Pons (tissue), 1 donor: ENCODE measurements at regions not wholly inside any gene's neighbourhood (a gene's known extent, or its start where the extent isn't known, plus 50 kb on each side); places are given as distances from the start of the nearest gene placed in this dataset.
A peak's percentile ranks its signal among the peaks of the same experiment; 100 is the strongest.

Experiments
- DNase-seq: peaks from one replicate; pipeline ENCODE4 v3.0.0-alpha.2; 2016; ENCODE audit warnings: low spot score

- no peak for DNase-seq
These were observed 408.7 kb upstream of the RIOK2 start for GRCh38 chr5:97591781-97592180.

- no peak for DNase-seq
These were observed 417.4 kb upstream of the RIOK2 start for GRCh38 chr5:97600486-97600885.

GRCh38 chr5:97601651-97602050, 418.6 kb upstream of the RIOK2 start:
- DNase-seq = no peak

- DNase-seq = no peak
These were observed 423.5 kb upstream of the RIOK2 start for GRCh38 chr5:97606531-97606930.

GRCh38 chr5:97608501-97608900, 425.5 kb upstream of the RIOK2 start:
- no peak for DNase-seq

- no peak for DNase-seq
These were observed 435.7 kb upstream of the RIOK2 start for GRCh38 chr5:97618721-97619120.

GRCh38 chr5:97623441-97623840, 440.4 kb upstream of the RIOK2 start:
- DNase-seq = no peak

DNA sequence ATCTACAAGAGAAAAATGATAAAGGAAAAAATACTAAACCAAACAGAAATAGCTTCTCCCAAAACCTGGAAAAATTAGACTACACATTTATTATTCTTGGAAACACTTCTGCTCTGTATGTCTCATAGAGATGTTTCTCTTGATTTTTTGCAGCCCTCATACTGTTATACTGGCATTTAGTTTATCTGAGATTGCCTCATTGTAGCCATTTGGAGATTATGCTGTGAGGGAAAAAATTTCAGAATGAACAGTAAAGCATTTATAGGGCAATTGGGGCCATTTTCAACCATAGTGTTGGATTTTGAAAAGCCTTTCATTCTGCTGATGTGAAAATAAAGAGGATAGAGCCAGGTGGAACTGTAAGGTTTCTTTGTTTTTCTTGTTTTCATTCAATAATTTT, 441.8 kb upstream of the RIOK2 start:
- DNase-seq = no peak

GRCh38 chr5:97627272-97627671, 444.2 kb upstream of the RIOK2 start:
- no peak for DNase-seq

GRCh38 chr5:97628031-97628430, 445.0 kb upstream of the RIOK2 start:
- peak; percentile 3 for DNase-seq

- no peak for DNase-seq
These were observed 445.8 kb upstream of the RIOK2 start for GRCh38 chr5:97628807-97629206.

DNA sequence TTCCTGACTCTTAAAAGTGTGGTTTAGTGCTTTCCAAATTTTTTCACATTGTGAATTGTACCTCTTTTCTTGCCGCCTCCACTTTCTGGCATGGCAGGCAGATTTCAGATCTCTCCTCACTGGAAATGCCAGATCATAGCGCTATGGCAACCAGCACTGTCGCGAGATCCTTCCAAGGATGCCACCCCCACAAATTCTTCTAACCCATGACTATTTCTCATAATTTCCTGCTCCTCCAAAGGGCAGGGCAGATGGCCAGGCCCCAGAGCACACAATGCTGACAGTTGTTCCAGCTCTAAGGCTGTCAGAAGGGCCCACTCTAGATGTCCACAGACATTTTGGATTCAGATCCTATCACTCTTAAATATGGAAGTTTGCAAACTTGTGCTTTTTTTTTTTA, 446.2 kb upstream of the RIOK2 start:
- peak; percentile 3 for DNase-seq

GRCh38 chr5:97635553-97635952, 452.5 kb upstream of the RIOK2 start:
- DNase-seq = no peak

GRCh38 chr5:97636766-97637165, 453.7 kb upstream of the RIOK2 start:
- DNase-seq = no peak

- DNase-seq = no peak
These were observed 458.0 kb upstream of the RIOK2 start for GRCh38 chr5:97641081-97641480.

GRCh38 chr5:97644206-97644605, 461.2 kb upstream of the RIOK2 start:
- no peak for DNase-seq

GRCh38 chr5:97644896-97645295, 461.8 kb upstream of the RIOK2 start:
- DNase-seq = no peak

DNA sequence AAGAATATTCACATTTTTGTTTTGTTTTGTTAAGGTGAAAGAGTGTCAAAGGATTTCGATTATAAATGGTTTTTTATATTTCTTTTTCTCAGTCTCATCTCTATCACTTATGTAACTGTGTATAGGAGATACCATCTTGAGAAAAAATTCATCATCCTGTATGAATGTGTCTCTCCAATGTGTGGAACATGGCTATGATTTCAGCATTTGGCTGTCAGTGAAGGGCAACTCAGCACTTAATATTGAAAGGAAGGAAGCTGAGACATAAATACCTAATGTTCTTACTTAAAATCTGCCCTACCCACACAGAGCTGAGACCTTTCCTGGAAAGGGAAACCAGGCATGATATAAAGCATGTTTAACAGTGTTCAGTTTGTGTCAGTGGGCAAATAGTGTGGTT, 474.2 kb upstream of the RIOK2 start:
- no peak for DNase-seq

- DNase-seq = no peak
These were observed 475.3 kb upstream of the RIOK2 start for GRCh38 chr5:97658116-97658900.

- no peak for DNase-seq
These were observed 483.7 kb upstream of the RIOK2 start for GRCh38 chr5:97666783-97667182.

- DNase-seq = no peak
These were observed 487.4 kb upstream of the RIOK2 start for GRCh38 chr5:97670447-97670846.

DNA sequence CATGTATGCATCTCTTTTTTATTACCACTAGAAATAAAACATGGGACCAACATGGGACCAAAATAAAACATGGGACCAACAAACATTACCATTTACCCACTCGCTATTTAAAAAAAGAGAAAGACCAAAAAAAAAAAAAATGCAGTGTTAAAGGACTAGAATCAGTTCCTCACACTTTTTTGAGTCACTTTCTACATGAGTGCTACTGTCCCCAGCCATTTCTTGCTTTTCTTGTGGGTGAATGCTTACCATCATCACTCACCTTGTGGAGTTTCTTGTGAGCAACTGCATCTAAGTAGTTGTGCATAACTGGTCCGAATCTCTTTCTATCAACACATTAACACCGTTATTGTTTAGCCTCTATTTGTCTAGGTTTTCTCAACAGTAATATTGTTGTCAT, 493.6 kb upstream of the RIOK2 start:
- DNase-seq = no peak

GRCh38 chr5:97694091-97694490, 511.0 kb upstream of the RIOK2 start:
- no peak for DNase-seq

- DNase-seq = no peak
These were observed 531.4 kb upstream of the RIOK2 start for GRCh38 chr5:97714424-97714823.
